Activated CD4-positive, alpha-beta T cell treated with anti-CD3 and anti-CD28 coated beads, Interleukin-2, amount 10 ng/mL, durations not matched to agents 24 days and 14 days (primary cell): ENCODE measurements at regions not wholly inside any gene's neighbourhood (a gene's known extent, or its start where the extent isn't known, plus 50 kb on each side); places are given as distances from the start of the nearest gene placed in this dataset.
"Not testable (repeated sequence)": the region's sequence is repeated elsewhere in the genome, so short reads cannot be mapped to it uniquely, and the experiment has no call there.

Experiments
- DNase-seq: peaks from one replicate; pipeline ENCODE4 v3.0.0; 2022
- H3K27ac Mint-ChIP-seq: one replicate; pipeline ENCODE4 v1.8.0; 2022; ENCODE audit warnings: mild to moderate bottlenecking, mixed read lengths
- H3K27me3 Mint-ChIP-seq: one replicate; pipeline ENCODE4 v1.8.0; 2022; ENCODE audit warnings: mixed read lengths
- H3K36me3 Mint-ChIP-seq: one replicate; pipeline ENCODE4 v1.8.0; 2022; ENCODE audit warnings: low read depth, mild to moderate bottlenecking, mixed read lengths
- H3K4me1 Mint-ChIP-seq: one replicate; pipeline ENCODE4 v1.8.0; 2021; ENCODE audit warnings: mixed read lengths
- H3K4me3 Mint-ChIP-seq: one replicate; pipeline ENCODE4 v1.8.0; 2022; ENCODE audit warnings: mild to moderate bottlenecking, moderate library complexity, mixed read lengths
- H3K9me3 Mint-ChIP-seq: one replicate; pipeline ENCODE4 v1.8.0; 2021; ENCODE audit warnings: mixed read lengths
- intact Hi-C: fragments of 100-400 bp; cut with micrococcal nuclease; formaldehyde crosslinking; loops from one replicate; pipeline ENCODE4 v1.15.1; 2023

DNA sequence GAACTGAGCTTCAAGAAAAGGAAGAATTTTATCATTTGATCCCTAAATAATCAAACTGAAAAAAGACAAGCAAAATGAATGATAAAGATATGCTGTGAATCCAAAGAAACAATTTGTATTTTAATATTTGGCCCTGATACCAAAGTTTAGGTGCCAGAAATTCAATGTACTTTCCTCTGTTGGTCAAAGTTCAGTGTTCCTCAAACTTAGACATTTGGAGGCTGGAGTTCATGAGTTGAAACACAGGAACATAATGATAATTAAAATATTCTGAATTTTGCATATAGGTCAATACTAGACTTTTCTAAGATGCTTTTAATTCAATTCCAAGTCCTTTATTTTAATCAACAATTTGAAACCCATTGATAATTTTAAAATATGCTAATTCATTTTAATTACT is 1007.7 kb upstream of the ATXN7L3B start:
- Mint-ChIP-seq H3K4me3 (no peak overlapping the region), H3K9me3 (no peaks in the 10 kb centered on the region), H3K27ac (no peak overlapping the region), H3K4me1 (no peaks in the 10 kb centered on the region), H3K27me3 (no peaks in the 10 kb centered on the region), H3K36me3 (no peaks in the 10 kb centered on the region)
- intact Hi-C loops: no loop called here
- no peak for DNase-seq

DNA sequence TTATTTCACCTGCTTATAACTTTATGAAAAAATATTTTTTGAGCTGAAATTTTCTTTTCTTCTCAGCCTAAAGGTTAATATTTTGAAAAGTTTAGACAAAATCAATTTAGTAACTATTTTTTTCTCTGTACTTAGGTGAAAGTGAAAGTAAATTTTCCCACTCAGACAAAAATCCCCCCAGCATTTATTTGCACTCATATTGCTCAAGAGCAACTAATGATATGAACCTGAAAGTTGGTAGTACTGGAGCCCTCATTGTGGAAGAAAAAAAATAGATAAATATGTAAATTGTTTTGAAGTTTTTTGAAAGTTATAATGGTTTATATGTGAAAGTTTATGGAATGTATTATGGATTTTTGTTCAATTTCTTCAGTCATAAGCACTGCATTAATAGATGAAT is 1005.9 kb upstream of the ATXN7L3B start:
- no peaks in the 10 kb centered on the region for H3K9me3 Mint-ChIP-seq
- H3K27ac Mint-ChIP-seq: no peak overlapping the region
- H3K27me3 Mint-ChIP-seq: no peaks in the 10 kb centered on the region
- H3K36me3 Mint-ChIP-seq: no peaks in the 10 kb centered on the region
- DNase-seq: no peak
- H3K4me3 Mint-ChIP-seq: no peak overlapping the region
- no peaks in the 10 kb centered on the region for H3K4me1 Mint-ChIP-seq
- intact Hi-C loops: no loop called here

DNA sequence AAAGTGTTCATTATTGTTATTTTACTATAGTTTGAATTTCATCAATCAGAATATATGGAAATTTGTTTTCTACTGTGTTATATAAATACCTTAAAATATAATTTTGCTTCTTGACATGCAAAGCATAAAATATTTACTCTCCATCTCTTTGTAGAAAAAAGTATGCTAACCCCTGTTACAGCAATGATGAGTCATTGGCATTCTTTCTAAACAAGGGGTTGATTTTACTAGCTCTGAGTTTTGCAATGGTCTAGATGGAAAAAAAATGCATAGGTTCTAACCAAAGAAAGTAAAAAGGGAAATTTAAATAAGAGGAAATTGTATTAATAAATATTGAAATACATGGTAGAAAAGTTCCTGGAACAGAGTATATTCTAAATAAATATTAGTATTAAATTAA is 990.2 kb upstream of the ATXN7L3B start:
- Mint-ChIP-seq H3K36me3 (no peaks in the 10 kb centered on the region), H3K27ac (no peak overlapping the region), H3K27me3 (no peaks in the 10 kb centered on the region), H3K4me1 (no peaks in the 10 kb centered on the region), H3K4me3 (no peak overlapping the region), H3K9me3 (peaks cover 3% of the 10 kb centered on the region)
- intact Hi-C loops: no loop called here
- no peak for DNase-seq

DNA sequence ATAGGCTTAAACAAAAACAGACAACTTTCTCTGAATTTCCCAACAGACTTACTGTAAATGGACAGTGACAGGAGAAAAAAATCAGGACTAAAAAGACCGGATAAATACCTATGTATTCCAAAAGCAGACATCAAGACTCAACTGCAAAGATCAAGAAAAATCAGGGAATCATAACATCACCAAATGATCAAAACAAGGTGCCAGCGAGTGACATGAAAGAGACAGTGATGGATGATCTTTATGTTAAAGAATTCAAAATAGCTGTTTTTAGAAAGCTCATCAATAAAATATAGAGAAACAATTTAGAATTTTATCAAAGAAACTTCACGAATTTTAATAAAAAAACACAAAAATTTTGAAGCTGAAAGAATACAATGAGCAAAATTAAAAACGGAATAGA is 952.5 kb upstream of the ATXN7L3B start:
- no peaks in the 10 kb centered on the region for H3K27me3 Mint-ChIP-seq
- no peaks in the 10 kb centered on the region for H3K4me1 Mint-ChIP-seq
- intact Hi-C loops: no loop called here
- H3K4me3 Mint-ChIP-seq: no peak overlapping the region
- no peak for DNase-seq
- H3K36me3 Mint-ChIP-seq: no peaks in the 10 kb centered on the region
- H3K27ac Mint-ChIP-seq: no peak overlapping the region
- peaks cover 3% of the 10 kb centered on the region for H3K9me3 Mint-ChIP-seq

DNA sequence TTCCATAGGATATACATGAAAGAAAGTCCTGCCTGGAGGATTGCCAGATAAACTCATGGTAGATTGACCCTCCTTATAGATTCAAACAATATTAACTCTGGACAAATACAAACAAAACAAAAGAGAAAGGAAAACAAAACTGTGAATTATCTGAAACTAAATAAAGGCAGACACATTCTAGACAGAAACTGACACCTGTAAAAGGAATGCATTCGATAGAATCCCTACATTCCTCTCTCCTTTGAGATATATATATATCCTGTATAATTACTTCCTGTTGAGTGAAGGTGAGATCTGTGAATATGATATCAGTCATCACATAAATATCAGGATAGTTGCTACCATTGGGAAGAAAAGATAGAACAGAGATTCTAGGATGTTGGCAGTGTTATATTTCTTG is 948.4 kb upstream of the ATXN7L3B start:
- DNase-seq: no peak
- no peaks in the 10 kb centered on the region for H3K36me3 Mint-ChIP-seq
- peaks cover 7% of the 10 kb centered on the region for H3K9me3 Mint-ChIP-seq
- no peaks in the 10 kb centered on the region for H3K27me3 Mint-ChIP-seq
- H3K4me3 Mint-ChIP-seq: no peak overlapping the region
- no peaks in the 10 kb centered on the region for H3K4me1 Mint-ChIP-seq
- H3K27ac Mint-ChIP-seq: no peak overlapping the region
- intact Hi-C loops: no loop called here

DNA sequence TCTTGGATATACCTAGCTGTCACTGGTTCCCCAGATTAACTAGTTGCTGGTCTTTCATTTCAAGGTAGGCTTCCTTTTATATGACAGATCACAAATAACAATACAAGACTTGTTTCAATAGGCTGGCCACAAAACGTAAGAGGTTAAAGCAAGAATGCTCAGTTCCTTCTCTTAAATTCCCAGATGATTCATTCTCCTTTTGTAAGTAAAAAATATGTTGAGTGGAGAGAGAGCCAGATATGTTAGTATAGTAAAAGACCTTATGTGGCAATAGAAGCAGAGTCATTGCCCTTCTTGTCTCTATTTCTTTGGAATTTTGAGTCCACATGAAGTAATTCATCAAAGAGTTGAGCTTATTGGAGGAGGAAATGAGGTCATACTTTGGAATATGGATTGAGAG is 939.0 kb upstream of the ATXN7L3B start:
- Mint-ChIP-seq H3K4me3 (no peak overlapping the region), H3K27ac (no peak overlapping the region)
- intact Hi-C loops: no loop called here

DNA sequence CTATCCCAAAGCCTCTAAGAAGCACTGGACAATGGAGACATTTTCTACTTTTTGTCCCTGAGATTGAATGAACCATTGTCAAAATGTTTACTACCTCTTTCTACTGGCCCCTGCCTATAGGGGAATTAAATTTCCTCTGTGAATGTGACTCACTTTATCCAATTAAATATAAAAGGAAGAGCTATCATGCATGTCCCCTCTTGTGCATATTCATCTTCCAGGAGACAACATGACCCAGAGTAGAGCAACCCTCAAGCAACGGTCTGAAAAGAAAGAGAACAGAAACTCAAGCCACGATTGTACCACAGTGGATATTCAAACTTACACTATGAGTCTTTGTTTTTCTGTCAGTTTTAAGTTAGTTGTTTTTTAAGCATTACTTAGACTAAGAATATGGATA is 938.4 kb upstream of the ATXN7L3B start:
- Mint-ChIP-seq H3K9me3 (no peaks in the 10 kb centered on the region), H3K4me1 (no peaks in the 10 kb centered on the region), H3K27ac (no peak overlapping the region), H3K4me3 (no peak overlapping the region), H3K27me3 (no peaks in the 10 kb centered on the region), H3K36me3 (no peaks in the 10 kb centered on the region)
- intact Hi-C loops: no loop called here
- no peak for DNase-seq

More for the DNA sequence above, 939.0 kb upstream of the ATXN7L3B start:
- H3K4me1 Mint-ChIP-seq: no peaks in the 10 kb centered on the region
- H3K36me3 Mint-ChIP-seq: no peaks in the 10 kb centered on the region
- no peaks in the 10 kb centered on the region for H3K9me3 Mint-ChIP-seq
- DNase-seq: no peak
- H3K27me3 Mint-ChIP-seq: no peaks in the 10 kb centered on the region

DNA sequence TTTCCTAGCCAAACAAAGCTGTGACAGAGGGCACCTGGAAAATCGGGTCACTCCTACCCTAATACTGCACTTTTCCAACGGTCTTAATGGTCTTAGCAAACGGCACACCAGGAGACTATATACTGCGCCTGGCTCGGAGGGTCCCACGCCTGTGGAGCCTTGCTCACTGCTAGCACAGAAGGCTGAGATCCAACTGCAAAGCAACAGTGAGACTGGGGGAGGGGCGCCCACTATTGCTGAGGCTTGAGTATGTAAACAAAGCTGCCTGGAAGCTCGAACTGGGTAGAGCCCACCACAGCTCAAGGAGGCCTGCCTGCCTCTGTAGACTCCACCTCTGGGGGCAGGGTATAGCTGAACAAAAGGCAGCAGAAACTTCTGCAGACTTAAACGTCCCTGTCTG is 931.7 kb upstream of the ATXN7L3B start:
- H3K4me3 Mint-ChIP-seq, intact Hi-C loops, H3K36me3 Mint-ChIP-seq, H3K4me1 Mint-ChIP-seq, H3K27ac Mint-ChIP-seq, H3K27me3 Mint-ChIP-seq, DNase-seq: not testable (repeated sequence)
- H3K9me3 Mint-ChIP-seq: peaks cover 12% of the 10 kb centered on the region

DNA sequence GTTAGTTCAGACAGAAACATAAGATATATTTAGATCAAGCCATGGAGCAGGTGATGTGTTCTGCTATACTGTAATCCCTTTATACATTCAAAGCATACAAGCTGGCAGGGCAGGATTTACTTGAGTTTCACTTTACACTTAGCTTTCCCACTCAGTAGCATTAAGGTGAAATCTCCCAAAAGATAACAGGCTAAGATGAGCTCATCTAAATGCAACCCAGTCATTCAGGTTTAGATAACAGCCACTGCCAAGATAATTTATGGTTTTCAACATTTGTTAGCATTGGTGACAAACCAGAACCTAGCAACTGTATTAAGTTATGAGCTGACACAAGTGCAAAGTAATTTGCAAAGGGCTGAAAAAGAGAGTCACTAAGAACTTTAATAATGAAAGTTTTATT is 925.1 kb upstream of the ATXN7L3B start:
- Mint-ChIP-seq H3K4me3 (no peak overlapping the region), H3K27me3 (no peaks in the 10 kb centered on the region), H3K9me3 (peaks cover 6% of the 10 kb centered on the region), H3K4me1 (no peaks in the 10 kb centered on the region), H3K36me3 (no peaks in the 10 kb centered on the region), H3K27ac (no peak overlapping the region)
- intact Hi-C loops: no loop called here
- DNase-seq: no peak

DNA sequence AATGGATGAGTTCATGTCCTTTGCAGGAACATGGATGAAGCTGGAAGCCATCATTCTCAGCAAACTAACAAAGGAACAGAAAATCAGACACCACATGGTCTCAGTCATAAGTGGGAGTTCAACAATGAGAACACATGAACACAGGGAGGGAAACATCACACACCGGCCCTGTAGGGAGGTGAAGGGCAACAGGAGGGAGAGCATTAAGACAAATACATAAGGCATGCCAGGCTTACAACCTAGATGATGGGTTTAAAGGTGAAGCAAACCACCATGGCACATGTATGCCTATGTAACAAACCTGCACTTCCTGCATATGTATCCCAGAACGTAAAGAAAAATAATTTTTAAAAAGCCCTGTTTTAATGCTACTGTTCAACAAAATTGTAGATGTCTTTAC is 914.2 kb upstream of the ATXN7L3B start:
- intact Hi-C loops: no loop called here
- H3K36me3 Mint-ChIP-seq: no peaks in the 10 kb centered on the region
- no peak for DNase-seq
- no peak overlapping the region for H3K4me3 Mint-ChIP-seq
- H3K4me1 Mint-ChIP-seq: no peaks in the 10 kb centered on the region
- H3K27me3 Mint-ChIP-seq: no peaks in the 10 kb centered on the region
- peaks cover 3% of the 10 kb centered on the region for H3K9me3 Mint-ChIP-seq
- H3K27ac Mint-ChIP-seq: no peak overlapping the region

DNA sequence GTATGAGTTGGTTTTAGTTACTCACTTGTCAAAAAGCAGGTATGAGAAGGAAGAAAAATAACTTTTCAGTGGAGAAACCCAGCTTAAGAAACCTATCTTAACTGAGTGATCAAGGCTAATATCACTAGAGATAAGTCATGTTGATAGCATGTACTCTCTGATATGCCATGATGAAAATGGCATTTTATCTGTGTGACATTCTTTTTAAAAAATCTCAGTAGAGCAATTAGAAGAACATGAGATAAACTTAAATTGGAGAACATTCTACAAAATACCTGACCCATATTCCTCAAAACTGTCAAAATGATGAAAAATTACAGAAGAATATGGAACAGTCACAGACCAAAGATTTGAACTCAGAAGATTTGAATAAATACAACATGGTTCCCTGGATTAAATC is 912.4 kb upstream of the ATXN7L3B start:
- no peak for DNase-seq
- Mint-ChIP-seq H3K4me1 (no peaks in the 10 kb centered on the region), H3K27ac (no peak overlapping the region), H3K36me3 (no peaks in the 10 kb centered on the region), H3K9me3 (peaks cover 3% of the 10 kb centered on the region), H3K4me3 (no peak overlapping the region), H3K27me3 (no peaks in the 10 kb centered on the region)
- intact Hi-C loops: no loop called here

DNA sequence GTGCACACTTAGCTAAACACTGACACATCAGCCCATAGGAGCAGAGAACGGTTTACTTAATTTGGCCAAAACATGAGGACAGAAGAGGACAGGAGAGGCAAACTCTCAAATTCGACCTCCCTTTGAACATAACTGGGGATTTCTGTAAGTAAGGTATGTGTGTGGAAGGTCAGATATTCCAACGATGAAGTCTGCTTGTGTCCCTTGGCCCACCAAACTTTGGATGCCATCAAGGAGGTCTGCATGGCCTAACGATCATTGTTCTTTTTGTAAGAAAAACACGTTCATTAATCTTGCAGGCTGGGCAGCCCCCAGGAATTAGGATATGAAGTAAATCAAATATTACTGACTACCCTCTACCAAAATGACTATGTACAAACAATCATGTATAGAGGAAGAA is 908.5 kb upstream of the ATXN7L3B start:
- no peaks in the 10 kb centered on the region for H3K9me3 Mint-ChIP-seq
- no peaks in the 10 kb centered on the region for H3K4me1 Mint-ChIP-seq
- no peak for DNase-seq
- H3K36me3 Mint-ChIP-seq: no peaks in the 10 kb centered on the region
- intact Hi-C loops: no loop called here
- no peaks in the 10 kb centered on the region for H3K27me3 Mint-ChIP-seq
- H3K27ac Mint-ChIP-seq: no peak overlapping the region
- no peak overlapping the region for H3K4me3 Mint-ChIP-seq

DNA sequence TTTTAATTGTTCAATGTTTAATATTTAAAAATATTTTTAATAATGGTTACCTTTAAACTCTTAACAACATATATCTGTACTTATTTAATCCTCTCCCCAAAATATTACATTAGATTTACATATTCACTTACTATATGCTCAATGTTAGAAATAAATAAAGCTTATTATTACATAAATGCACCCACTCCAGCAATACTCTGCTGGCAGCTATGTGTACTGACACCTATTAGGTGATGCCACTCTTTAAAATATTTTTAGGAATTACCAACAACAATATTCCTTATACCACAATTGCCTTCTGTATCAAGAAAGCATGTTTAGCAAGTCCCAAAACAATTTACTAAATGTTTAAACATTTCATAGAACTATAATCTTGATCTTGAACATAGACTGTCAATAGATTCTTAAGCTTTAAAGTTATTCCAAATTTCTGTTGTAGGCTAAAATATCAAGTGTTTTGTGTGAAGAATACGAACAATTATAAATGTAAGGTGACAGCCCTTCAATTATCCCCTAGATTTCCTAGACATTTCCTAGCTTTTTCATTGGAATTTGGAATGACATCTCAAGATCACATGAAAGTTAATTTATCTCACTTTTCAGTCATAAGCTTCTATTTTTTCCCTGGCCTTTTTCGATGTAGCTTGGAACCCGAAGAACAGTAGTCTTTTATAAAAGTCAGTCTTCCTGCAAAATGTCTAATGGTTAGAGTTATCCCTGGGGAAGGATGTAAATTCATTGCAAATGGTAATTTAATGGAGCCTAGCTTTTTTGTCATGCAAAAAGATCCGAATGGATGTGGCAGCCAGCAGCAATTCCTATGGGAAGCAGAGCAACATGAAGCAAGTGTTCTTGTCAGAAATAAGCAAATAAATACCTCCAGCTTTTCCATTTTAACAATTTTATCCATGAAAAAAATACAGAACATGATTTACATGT is 907.5 kb upstream of the ATXN7L3B start:
- Mint-ChIP-seq H3K27ac (no peak overlapping the region), H3K9me3 (no peaks in the 10 kb centered on the region), H3K27me3 (no peaks in the 10 kb centered on the region), H3K4me1 (no peaks in the 10 kb centered on the region), H3K4me3 (no peak overlapping the region), H3K36me3 (no peaks in the 10 kb centered on the region)
- intact Hi-C loops: no loop called here
- DNase-seq: no peak

DNA sequence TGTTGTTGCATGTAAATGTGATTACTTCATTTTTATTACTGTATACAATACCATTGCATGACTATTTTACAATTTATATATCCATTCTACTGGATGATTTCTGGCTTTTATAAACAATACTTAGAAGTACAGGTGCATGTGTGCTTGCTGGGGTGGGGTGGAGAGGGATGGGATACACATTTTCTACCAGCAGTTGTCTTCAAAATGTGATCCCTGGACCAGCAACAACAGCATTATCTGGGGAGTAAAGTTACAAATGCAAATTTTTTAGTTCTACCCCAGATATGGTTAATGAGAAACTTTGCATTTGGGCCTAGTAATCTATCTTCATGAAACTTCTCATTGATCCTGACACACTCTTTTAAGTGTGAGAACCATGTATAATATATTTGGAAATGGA is 905.4 kb upstream of the ATXN7L3B start:
- no peaks in the 10 kb centered on the region for H3K36me3 Mint-ChIP-seq
- no peak overlapping the region for H3K4me3 Mint-ChIP-seq
- H3K4me1 Mint-ChIP-seq: no peaks in the 10 kb centered on the region
- H3K27me3 Mint-ChIP-seq: no peaks in the 10 kb centered on the region
- DNase-seq: no peak
- H3K27ac Mint-ChIP-seq: no peak overlapping the region
- H3K9me3 Mint-ChIP-seq: no peaks in the 10 kb centered on the region
- intact Hi-C loops: no loop called here

DNA sequence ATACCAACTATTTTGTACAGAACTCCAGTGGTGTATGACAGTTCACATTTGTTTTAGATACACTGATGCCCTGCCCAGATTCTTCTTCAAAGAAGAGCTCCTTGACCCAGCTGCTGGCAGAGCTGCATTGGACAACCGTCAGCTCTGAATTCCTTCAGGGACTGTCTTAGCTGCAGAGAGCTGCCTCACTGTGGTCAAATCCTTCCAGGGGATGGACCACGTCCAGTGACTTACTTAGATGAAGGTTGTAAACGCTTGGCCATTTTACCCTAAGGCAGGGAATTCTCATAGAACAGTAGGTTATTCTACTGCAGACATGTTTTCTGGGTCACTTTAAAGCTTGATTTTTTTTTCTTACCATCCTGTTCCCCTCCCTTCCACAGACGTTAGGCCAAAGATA is 905.0 kb upstream of the ATXN7L3B start:
- no peak overlapping the region for H3K27ac Mint-ChIP-seq

More for the DNA sequence above, 905.0 kb upstream of the ATXN7L3B start:
- H3K36me3 Mint-ChIP-seq: no peaks in the 10 kb centered on the region
- no peaks in the 10 kb centered on the region for H3K4me1 Mint-ChIP-seq
- no peaks in the 10 kb centered on the region for H3K27me3 Mint-ChIP-seq
- no peak for DNase-seq
- H3K4me3 Mint-ChIP-seq: no peak overlapping the region
- no peaks in the 10 kb centered on the region for H3K9me3 Mint-ChIP-seq
- intact Hi-C loops: no loop called here
